HG03457 (cell line): ENCODE measurements at regions not wholly inside any gene's neighbourhood (a gene's known extent, or its start where the extent isn't known, plus 50 kb on each side); places are given as distances from the start of the nearest gene placed in this dataset.

ENCODE experiments used
- ATAC-seq: cut with Tn5 transposase; IDR thresholded peaks from one replicate; pipeline ENCODE4 v1.9.1; 2021; ENCODE audit warnings: moderate number of reproducible peaks; ENCODE audit not compliant: unreplicated experiment

- no peak for ATAC-seq
Measured at GRCh38 chr1:101316799-101317198, 80.0 kb downstream of the S1PR1 start.

GRCh38 chr1:101317590-101317989 is 80.8 kb downstream of the S1PR1 start:
- no peak for ATAC-seq

GRCh38 chr1:101323535-101323934 is 86.7 kb downstream of the S1PR1 start:
- ATAC-seq = no peak

- ATAC-seq = no peak
Measured at GRCh38 chr1:101325144-101325543, 88.3 kb downstream of the S1PR1 start.

- no peak for ATAC-seq
Measured at GRCh38 chr1:101330427-101331130, 93.8 kb downstream of the S1PR1 start.

- no peak for ATAC-seq
Measured at GRCh38 chr1:101331794-101332193, 95.0 kb downstream of the S1PR1 start.

- ATAC-seq = no peak
Measured at GRCh38 chr1:101332633-101333032, 95.8 kb downstream of the S1PR1 start.

- ATAC-seq = no peak
Measured at GRCh38 chr1:101333186-101333585, 96.4 kb downstream of the S1PR1 start.

GRCh38 chr1:101337968-101338367 is 101.1 kb downstream of the S1PR1 start:
- no peak for ATAC-seq

GRCh38 chr1:101338714-101339430 is 102.1 kb downstream of the S1PR1 start:
- ATAC-seq = no peak

- ATAC-seq = no peak
Measured at GRCh38 chr1:101344745-101345144, 107.9 kb downstream of the S1PR1 start.

- ATAC-seq = no peak
Measured at GRCh38 chr1:101346419-101346818, 109.6 kb downstream of the S1PR1 start.

- no peak for ATAC-seq
Measured at GRCh38 chr1:101356013-101356412, 119.2 kb downstream of the S1PR1 start.

GRCh38 chr1:101356604-101357443 is 120.0 kb downstream of the S1PR1 start:
- ATAC-seq = peak; percentile 31

- ATAC-seq = peak; percentile 93
Measured at GRCh38 chr1:101357444-101357986, 120.7 kb downstream of the S1PR1 start.

GRCh38 chr1:101360506-101360905 is 123.7 kb downstream of the S1PR1 start:
- no peak for ATAC-seq

GRCh38 chr1:101363891-101364318 is 127.1 kb downstream of the S1PR1 start:
- ATAC-seq = no peak

- no peak for ATAC-seq
Measured at GRCh38 chr1:101364370-101365120, 127.7 kb downstream of the S1PR1 start.

GRCh38 chr1:101365186-101365585 is 128.4 kb downstream of the S1PR1 start:
- ATAC-seq = no peak

GRCh38 chr1:101365878-101366277 is 129.1 kb downstream of the S1PR1 start:
- ATAC-seq = no peak
